ENCODE measurements at regions not wholly inside any gene's neighbourhood (a gene's known extent, or its start where the extent isn't known, plus 50 kb on each side); places are given as distances from the start of the nearest gene placed in this dataset.

DNA sequence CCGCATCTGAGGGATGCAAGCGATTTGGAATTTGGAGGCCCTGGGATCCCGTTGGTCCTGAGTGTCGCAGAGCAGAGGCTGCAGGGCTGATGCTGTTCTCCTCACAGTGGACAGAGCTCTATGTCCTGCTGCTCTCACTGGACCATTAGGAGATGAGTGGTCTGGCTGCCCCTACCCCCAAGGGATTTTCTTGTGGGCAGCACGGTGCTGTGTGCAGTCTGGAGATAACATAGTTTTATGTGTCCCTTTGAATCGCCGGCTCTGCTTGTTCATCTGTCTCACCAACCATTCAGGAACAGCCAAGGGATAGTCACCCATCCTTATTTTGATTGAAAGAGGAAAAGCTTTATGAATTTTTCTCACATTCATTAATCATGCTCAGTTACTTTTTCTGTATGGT is 49.9 kb downstream of the CHRM3 start:
- no peak for DNase-seq (ENCODE audit: low read depth in 3 of 3)

DNA sequence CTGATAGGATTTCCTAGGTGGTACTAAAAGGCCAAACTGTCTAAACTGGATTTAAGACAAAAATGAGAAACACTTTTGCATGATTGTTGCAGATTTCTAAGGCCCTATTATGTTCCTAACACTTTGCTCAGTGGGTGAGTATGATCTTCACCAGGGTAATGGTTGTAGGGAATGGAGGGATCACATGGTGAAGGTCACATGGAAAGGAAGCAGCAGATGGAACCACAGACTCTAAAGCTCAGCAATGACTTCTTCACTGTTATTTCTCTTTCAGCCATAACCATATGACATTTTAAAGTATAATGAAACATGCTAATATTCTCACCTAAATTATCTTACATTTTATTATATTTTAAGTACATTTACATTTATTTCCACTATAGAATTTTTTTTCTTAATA is 51.5 kb downstream of the CHRM3 start:
- DNase-seq (ENCODE audit: low read depth in 3 of 3) = no peak

DNA sequence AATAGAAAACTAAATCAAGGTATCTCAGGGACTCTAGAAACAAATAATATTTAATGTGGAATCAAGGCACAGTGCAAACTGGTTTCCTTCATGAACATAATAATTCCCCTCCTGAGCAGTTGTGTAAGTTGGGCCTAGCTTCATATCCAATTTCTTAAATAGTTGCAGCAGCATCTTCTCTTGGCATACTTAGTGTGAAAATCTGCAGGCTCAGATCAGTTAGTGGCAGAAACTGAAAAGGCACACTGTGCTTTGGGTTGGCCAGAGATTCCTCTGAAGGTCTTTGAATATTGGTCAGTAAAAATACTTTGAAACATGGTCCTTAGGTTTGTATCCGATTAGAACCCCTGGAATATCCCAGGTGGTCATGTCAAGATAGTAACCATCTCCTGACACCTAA is 52.5 kb downstream of the CHRM3 start:
- DNase-seq (ENCODE audit: low read depth in 3 of 3) = no peak

GRCh38 chr1:239443361-239443760 is 57.0 kb downstream of the CHRM3 start:
- DNase-seq (ENCODE audit: low read depth in 3 of 3) = no peak

GRCh38 chr1:239446611-239447010 is 60.2 kb downstream of the CHRM3 start:
- no peak for DNase-seq (ENCODE audit: low read depth in 3 of 3)

DNA sequence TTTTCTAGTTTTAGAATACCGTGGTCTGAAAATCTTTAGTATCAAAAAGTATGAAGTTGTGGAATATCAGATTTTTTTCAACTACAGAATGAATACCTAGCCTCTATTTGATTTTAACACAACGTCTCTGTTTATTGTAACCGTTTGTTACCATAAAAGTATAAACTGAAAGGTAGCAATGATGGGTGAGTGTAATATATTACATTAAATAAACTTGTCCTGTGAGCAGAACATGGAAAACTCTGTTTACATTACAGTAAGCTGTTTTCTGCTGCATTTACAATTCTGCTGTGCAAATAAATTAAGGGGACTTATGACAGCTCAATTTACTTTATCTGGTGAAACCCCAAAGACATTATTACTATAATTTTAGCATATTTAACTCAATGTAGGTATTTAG is 62.5 kb downstream of the CHRM3 start:
- no peak for DNase-seq (ENCODE audit: low read depth in 3 of 3)

- DNase-seq (ENCODE audit: low read depth in 3 of 3) = no peak
Measured at GRCh38 chr1:239455743-239456142, 69.4 kb downstream of the CHRM3 start.

DNA sequence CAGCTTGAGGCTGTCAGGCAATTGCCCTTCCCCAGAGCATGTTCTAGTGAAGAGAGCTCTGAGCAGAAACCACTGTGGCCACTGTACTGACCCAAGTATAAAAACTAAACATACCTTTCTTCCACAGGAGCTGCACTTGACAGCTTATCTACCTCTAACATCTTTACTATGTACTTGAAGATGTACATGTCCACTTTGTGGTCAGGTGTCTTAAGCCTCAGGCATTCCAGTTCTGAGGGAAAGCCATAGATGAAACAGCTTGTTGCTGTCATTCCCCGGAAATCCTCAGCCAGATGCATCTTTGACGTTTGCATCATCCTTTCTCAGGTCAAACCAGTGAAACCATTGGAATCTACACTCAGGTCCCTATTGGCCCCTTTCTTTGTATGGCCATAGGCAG is 70.4 kb downstream of the CHRM3 start:
- DNase-seq (ENCODE audit: low read depth in 3 of 3) = no peak

- DNase-seq (ENCODE audit: low read depth in 3 of 3) = no peak
Measured at GRCh38 chr1:239457491-239458143, 71.2 kb downstream of the CHRM3 start.

GRCh38 chr1:239458144-239458500 is 71.8 kb downstream of the CHRM3 start:
- no peak for DNase-seq (ENCODE audit: low read depth in 3 of 3)

DNA sequence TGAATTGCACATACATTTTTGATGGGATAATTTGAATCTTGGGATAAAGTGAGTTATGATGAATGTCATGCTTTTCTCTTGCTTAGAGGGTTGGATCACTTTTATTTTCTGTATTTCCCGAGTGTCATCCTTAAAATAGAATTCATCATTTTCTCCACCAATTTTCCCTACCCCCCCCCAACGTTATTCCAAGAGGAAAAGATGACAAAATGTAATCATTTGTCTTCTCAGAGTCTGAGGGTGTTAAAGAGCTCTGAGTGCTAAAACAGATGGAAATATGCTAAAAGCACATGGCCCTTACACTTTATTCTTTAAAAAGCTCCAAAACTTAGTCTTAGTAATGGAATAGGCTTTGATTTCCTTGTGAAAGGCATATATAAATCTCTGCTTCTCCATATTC is 81.4 kb downstream of the CHRM3 start:
- no peak for DNase-seq (ENCODE audit: low read depth in 3 of 3)

DNA sequence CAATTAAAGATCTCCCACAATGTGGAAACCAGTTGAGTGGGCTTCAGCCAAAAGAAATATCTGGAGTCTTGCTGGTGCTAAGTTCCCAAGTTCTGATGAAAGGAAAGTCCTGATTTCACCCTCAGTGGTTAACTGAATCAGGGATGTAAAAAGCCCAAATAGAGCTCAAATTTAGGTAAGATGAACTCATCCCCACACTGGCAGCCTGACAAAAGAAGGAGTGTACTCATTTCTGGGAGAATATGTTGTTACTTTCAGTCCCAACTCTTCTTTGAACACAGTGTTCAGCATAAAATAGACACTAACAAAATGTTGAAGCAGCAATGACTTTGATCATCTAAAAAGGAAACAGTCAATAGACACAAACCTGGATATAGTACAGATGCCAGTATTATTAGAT is 91.7 kb downstream of the CHRM3 start:
- no peak for DNase-seq (ENCODE audit: low read depth in 3 of 3)

GRCh38 chr1:239483391-239483790 is 97.0 kb downstream of the CHRM3 start:
- no peak for DNase-seq (ENCODE audit: low read depth in 3 of 3)

DNA sequence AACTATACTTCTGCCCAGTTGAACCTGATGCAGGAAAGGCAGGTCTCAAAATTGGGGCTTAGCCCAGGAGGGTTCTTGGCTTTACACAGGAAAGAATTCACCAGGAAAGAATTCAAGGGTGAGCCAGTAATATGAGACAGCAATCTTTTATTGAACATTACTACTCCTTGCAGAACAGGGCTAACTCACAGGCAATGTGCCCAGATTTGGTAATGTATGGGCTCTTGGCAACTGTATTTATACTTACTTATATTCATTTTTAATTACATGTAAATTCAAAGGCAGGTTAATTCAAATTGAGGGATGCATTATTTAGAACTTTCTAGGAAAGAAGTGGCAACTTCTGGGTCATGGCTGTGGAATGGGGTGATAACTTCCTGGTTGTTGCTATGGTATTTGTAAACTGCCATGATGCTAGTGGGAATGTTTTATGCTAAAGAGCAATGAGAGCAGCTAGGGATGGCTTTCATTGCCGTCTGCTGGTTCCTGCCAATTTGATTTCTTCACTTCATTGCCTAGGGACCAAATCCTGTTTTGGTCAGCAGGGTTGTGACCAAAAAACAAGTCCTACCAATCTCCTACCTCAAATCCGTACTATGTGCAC is 107.5 kb downstream of the CHRM3 start:
- no peak for DNase-seq (ENCODE audit: low read depth in 3 of 3)

DNA sequence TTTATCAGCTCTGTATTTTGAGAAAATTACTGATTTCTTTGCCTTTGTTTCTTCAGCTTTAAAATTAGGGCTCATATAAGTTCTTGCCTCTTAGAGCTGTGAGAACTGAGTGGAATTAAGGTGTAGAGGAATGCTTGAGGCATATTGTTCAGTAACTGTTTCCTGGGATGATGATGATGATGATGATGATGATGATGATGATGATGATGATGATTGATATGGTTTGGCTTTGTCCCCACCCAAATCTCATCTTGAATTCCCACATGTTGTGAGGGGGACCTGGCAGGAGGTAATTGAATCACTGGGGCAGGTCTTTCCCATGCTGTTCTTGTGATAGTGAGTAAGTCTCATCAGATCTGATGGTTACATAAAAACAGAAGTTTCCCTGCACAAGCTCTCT is 118.7 kb downstream of the CHRM3 start:
- DNase-seq (ENCODE audit: low read depth in 3 of 3) = no peak

DNA sequence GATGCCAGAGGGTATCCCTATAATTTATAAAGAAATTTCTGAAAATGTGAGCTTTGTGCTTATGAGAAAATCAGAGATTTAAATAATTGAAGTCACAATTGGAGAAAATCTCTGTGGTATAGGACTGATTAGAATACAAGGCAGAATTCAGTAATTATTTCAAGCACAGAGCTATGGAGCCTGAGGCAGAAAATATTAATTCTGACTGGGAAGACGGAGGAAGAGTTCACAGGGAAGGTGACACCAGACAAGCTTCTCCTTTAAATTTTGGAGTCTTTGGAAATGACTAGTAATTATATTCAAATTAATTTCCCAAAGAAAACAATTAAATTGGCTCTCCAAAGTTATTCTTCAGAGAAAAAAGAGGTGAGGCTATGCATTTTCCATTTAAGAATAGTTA is 121.5 kb downstream of the CHRM3 start:
- no peak for DNase-seq (ENCODE audit: low read depth in 3 of 3)

DNA sequence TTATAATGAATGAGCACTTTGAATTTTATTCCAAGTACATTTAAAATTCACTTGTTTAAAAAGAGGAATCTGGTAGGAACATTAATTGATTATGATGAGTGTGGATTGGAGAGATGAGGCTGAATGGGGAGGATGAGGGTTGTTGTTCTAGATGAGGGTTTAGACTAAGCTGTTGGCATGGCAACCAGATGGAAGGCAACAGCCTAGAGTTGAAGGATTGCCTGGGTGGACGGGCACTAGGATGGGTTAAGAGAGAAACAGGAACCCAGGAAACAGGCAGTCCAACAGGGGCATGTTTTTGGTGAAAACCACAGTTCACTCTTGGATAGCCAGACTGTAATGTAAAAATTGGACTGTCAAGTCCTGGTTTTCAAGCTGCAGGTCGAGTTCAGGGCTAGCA is 125.5 kb downstream of the CHRM3 start:
- no peak for DNase-seq (ENCODE audit: low read depth in 3 of 3)

DNA sequence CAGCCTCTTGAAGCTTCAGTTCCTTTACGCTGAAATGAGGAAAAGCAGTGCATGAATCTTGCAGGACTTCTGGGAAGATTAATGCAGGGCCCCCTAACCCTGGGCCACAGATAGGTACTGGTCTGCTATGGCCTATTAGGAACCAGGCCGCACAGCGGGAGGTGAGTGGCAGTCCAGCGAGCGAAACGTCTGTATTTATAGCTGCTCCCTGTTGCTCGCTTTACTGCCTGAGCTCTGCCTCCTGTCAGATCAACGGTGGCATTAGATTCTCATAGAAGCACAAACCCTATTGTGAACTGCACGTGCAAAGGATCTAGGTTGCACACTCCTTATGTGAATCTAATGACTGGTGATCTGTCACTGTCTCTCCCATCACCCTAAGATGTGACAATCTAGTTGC is 130.2 kb downstream of the CHRM3 start:
- DNase-seq (ENCODE audit: low read depth in 3 of 3) = no peak

DNA sequence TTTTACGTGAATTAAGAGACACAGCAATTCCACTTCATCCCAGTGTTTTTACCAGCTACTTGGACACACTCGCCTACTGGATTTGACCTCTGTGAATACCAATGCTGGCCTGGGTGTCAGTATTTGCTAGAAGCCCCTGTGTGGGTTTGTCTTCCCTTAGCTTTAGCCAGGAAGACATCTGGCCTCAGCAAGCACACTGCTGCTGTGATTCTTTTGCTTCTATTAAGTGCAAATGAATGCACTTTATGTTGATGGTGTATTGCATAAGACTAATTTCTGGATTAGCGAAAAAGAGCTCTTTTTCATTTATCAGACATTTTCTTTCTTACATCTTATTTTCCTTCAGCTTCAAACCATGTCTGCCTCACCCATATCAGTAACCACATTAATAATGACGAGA is 140.0 kb downstream of the CHRM3 start:
- no peak for DNase-seq (ENCODE audit: low read depth in 3 of 3)

- DNase-seq (ENCODE audit: low read depth in 3 of 3) = no peak
Measured at GRCh38 chr1:239527051-239527693, 140.8 kb downstream of the CHRM3 start.

- DNase-seq (ENCODE audit: low read depth in 3 of 3) = no peak
Measured at GRCh38 chr1:239536165-239536849, 149.9 kb downstream of the CHRM3 start.

- DNase-seq (ENCODE audit: low read depth in 3 of 3) = no peak
Measured at GRCh38 chr1:239537795-239538194, 151.4 kb downstream of the CHRM3 start.
